NCI-H1436 (cell line): ENCODE measurements at regions not wholly inside any gene's neighbourhood (a gene's known extent, or its start where the extent isn't known, plus 50 kb on each side); places are given as distances from the start of the nearest gene placed in this dataset.
"Not testable (repeated sequence)": the region's sequence is repeated elsewhere in the genome, so short reads cannot be mapped to it uniquely, and the experiment has no call there.

Experiments
- DNase-seq: peaks from one replicate; lab custom pipeline; 2025; lab: John Stamatoyannopoulos, UW

GRCh38 chr10:46645110-46645509 lies 66.2 kb downstream of the SYT15 start:
- DNase-seq = not testable (repeated sequence)

- DNase-seq = not testable (repeated sequence)
Measured at GRCh38 chr10:46646132-46646531, 67.2 kb downstream of the SYT15 start.

- not testable (repeated sequence) for DNase-seq
Measured at GRCh38 chr10:46650967-46651366, 72.0 kb downstream of the SYT15 start.

GRCh38 chr10:46657437-46657836 lies 78.5 kb downstream of the SYT15 start:
- not testable (repeated sequence) for DNase-seq

- DNase-seq = not testable (repeated sequence)
Measured at GRCh38 chr10:46660027-46660834, 81.3 kb downstream of the SYT15 start.

- not testable (repeated sequence) for DNase-seq
Measured at GRCh38 chr10:46660835-46661164, 81.9 kb downstream of the SYT15 start.

- DNase-seq = not testable (repeated sequence)
Measured at GRCh38 chr10:46665536-46665935, 86.6 kb downstream of the SYT15 start.

- not testable (repeated sequence) for DNase-seq
Measured at GRCh38 chr10:46668357-46668997, 89.5 kb downstream of the SYT15 start.

- DNase-seq = not testable (repeated sequence)
Measured at GRCh38 chr10:46677836-46678435, 99.0 kb downstream of the SYT15 start.

GRCh38 chr10:46691397-46691796 lies 112.5 kb downstream of the SYT15 start:
- not testable (repeated sequence) for DNase-seq

GRCh38 chr10:46693218-46693617 lies 114.3 kb downstream of the SYT15 start:
- DNase-seq = not testable (repeated sequence)

- DNase-seq = not testable (repeated sequence)
Measured at GRCh38 chr10:46717264-46717663, 138.3 kb downstream of the SYT15 start.

GRCh38 chr10:46718014-46718413 lies 139.1 kb downstream of the SYT15 start:
- DNase-seq = not testable (repeated sequence)

GRCh38 chr10:46720386-46720785 lies 141.5 kb downstream of the SYT15 start:
- DNase-seq = not testable (repeated sequence)

- DNase-seq = not testable (repeated sequence)
Measured at GRCh38 chr10:46720811-46721518, 142.0 kb downstream of the SYT15 start.

- not testable (repeated sequence) for DNase-seq
Measured at GRCh38 chr10:46724258-46724657, 145.3 kb downstream of the SYT15 start.

- DNase-seq = not testable (repeated sequence)
Measured at GRCh38 chr10:46728359-46728758, 149.4 kb downstream of the SYT15 start.

- not testable (repeated sequence) for DNase-seq
Measured at GRCh38 chr10:46730729-46731128, 151.8 kb downstream of the SYT15 start.

GRCh38 chr10:46733635-46734261 lies 154.8 kb downstream of the SYT15 start:
- DNase-seq = not testable (repeated sequence)

GRCh38 chr10:46734262-46734642 lies 155.3 kb downstream of the SYT15 start:
- DNase-seq = not testable (repeated sequence)

GRCh38 chr10:46739919-46740318 lies 161.0 kb downstream of the SYT15 start:
- not testable (repeated sequence) for DNase-seq

GRCh38 chr10:46740368-46740767 lies 161.4 kb downstream of the SYT15 start:
- DNase-seq = not testable (repeated sequence)
